H9 (cell line): ENCODE measurements at regions not wholly inside any gene's neighbourhood (a gene's known extent, or its start where the extent isn't known, plus 50 kb on each side); places are given as distances from the start of the nearest gene placed in this dataset.

Source experiments
- DNase-seq: peaks from one replicate; pipeline ENCODE4 v3.0.0-alpha.2; 2017
- H2AFZ ChIP-seq: one replicate; pipeline ENCODE4 v1.6.1; 2013; ENCODE audit warnings: mild to moderate bottlenecking, low read length, control low read depth, moderate library complexity
- H2AK5ac ChIP-seq: 2 replicates; pipeline ENCODE4 v1.6.1; 2013; ENCODE audit warnings: low read length, control low read depth, mixed read lengths; ENCODE audit not compliant: insufficient read length
- H2BK120ac ChIP-seq: one replicate; pipeline ENCODE4 v1.6.1; 2013; ENCODE audit warnings: low read depth, mild to moderate bottlenecking, low read length, control low read depth, inconsistent platforms; ENCODE audit not compliant: poor library complexity, severe bottlenecking
- H2BK12ac ChIP-seq: 2 replicates; pipeline ENCODE4 v1.6.1; 2013; ENCODE audit warnings: low read length, control low read depth, mixed read lengths, low read depth; ENCODE audit not compliant: insufficient read length
- H2BK15ac ChIP-seq: 2 replicates; pipeline ENCODE4 v1.6.1; 2013; ENCODE audit warnings: low read depth, low read length, control low read depth
- H2BK20ac ChIP-seq: one replicate; pipeline ENCODE4 v1.6.1; 2013; ENCODE audit warnings: low read depth, mild to moderate bottlenecking, low read length, control low read depth, inconsistent platforms; ENCODE audit not compliant: poor library complexity, severe bottlenecking
- H2BK5ac ChIP-seq: 2 replicates; pipeline ENCODE4 v1.6.1; 2013; ENCODE audit warnings: low read length, control low read depth, mixed read lengths; ENCODE audit not compliant: insufficient read length
- H3K14ac ChIP-seq: 2 replicates; pipeline ENCODE4 v1.6.1; 2013; ENCODE audit warnings: low read length, control low read depth; ENCODE audit not compliant: insufficient read depth
- H3K18ac ChIP-seq: 2 replicates; pipeline ENCODE4 v1.6.1; 2013; ENCODE audit warnings: low read depth, mild to moderate bottlenecking, mixed read lengths, low read length, control low read depth; ENCODE audit not compliant: insufficient read length
- H3K23ac ChIP-seq: 2 replicates; pipeline ENCODE4 v1.6.1; 2013; ENCODE audit warnings: low read length, control low read depth, mixed read lengths, low read depth; ENCODE audit not compliant: insufficient read length
- H3K23me2 ChIP-seq: 2 replicates; pipeline ENCODE4 v1.6.1; 2013; ENCODE audit warnings: low read depth, mild to moderate bottlenecking, mixed read lengths, low read length, control low read depth; ENCODE audit not compliant: insufficient read length, poor library complexity, severe bottlenecking
- H3K27ac ChIP-seq: 2 replicates; pipeline ENCODE4 v1.5.1; 2013; ENCODE audit warnings: low read length, control low read depth, mixed read lengths, low read depth; ENCODE audit not compliant: insufficient read length
- H3K27me3 ChIP-seq: 2 replicates; pipeline ENCODE4 v1.6.1; 2013; ENCODE audit warnings: low read length, control low read depth, inconsistent platforms; ENCODE audit not compliant: insufficient read depth
- H3K4ac ChIP-seq: 2 replicates; pipeline ENCODE4 v1.6.1; 2013; ENCODE audit warnings: low read depth, mild to moderate bottlenecking, control low read depth, inconsistent platforms, low read length, moderate library complexity
- H3K4me1 ChIP-seq: 2 replicates; pipeline ENCODE4 v1.6.1; 2013; ENCODE audit warnings: low read length, control low read depth, inconsistent platforms; ENCODE audit not compliant: insufficient read depth
- H3K4me2 ChIP-seq: 2 replicates; pipeline ENCODE4 v1.6.1; 2013; ENCODE audit warnings: low read length, control low read depth, mixed read lengths; ENCODE audit not compliant: insufficient read length, insufficient read depth
- H3K56ac ChIP-seq: 2 replicates; pipeline ENCODE4 v1.6.1; 2013; ENCODE audit warnings: low read depth, mild to moderate bottlenecking, mixed read lengths, low read length, control low read depth; ENCODE audit not compliant: insufficient read length
- H3K79me1 ChIP-seq: 2 replicates; pipeline ENCODE4 v1.6.1; 2013; ENCODE audit warnings: low read depth, mild to moderate bottlenecking, moderate library complexity, low read length, control low read depth, inconsistent platforms; ENCODE audit not compliant: insufficient read depth, poor library complexity, severe bottlenecking
- H3K79me2 ChIP-seq: 2 replicates; pipeline ENCODE4 v1.6.1; 2013; ENCODE audit warnings: low read length, control low read depth, inconsistent platforms; ENCODE audit not compliant: insufficient read depth
- H3K9ac ChIP-seq: 2 replicates; pipeline ENCODE4 v1.6.1; 2013; ENCODE audit warnings: low read length, control low read depth, mixed read lengths; ENCODE audit not compliant: insufficient read length; ENCODE audit errors: extremely low read depth
- H3K9me3 ChIP-seq: one replicate; pipeline ENCODE4 v1.6.1; 2013; ENCODE audit warnings: low read depth, low read length, inconsistent platforms; ENCODE audit not compliant: control insufficient read depth
- H3T11ph ChIP-seq: one replicate; pipeline ENCODE4 v1.6.1; 2013; ENCODE audit warnings: mild to moderate bottlenecking, low read length, control low read depth, inconsistent platforms
- H4K20me1 ChIP-seq: one replicate; pipeline ENCODE4 v1.6.1; 2013; ENCODE audit not compliant: control insufficient read depth, insufficient read length, insufficient read depth
- H4K5ac ChIP-seq: 2 replicates; pipeline ENCODE4 v1.6.1; 2013; ENCODE audit warnings: low read depth, mild to moderate bottlenecking, mixed read lengths, low read length, control low read depth; ENCODE audit not compliant: insufficient read length
- H4K8ac ChIP-seq: replicated peaks from 2 replicates; pipeline ENCODE4 v1.6.1; 2013; ENCODE audit warnings: low read length, control low read depth, mixed read lengths, low read depth; ENCODE audit not compliant: insufficient read length
- H4K91ac ChIP-seq: 2 replicates; pipeline ENCODE4 v1.6.1; 2013; ENCODE audit warnings: low read depth, mild to moderate bottlenecking, moderate library complexity, mixed read lengths, low read length, control low read depth; ENCODE audit not compliant: insufficient read length
- H3K27ac Mint-ChIP-seq, 3 experiments: 2 replicates in 2 of 3; 3 replicates in 1 of 3; pipeline ENCODE4 v1.8.0; 2020 to 2021; ENCODE audit warnings: mixed read lengths in 3 of 3, mild to moderate bottlenecking in 1 of 3, moderate library complexity in 1 of 3
- H3K27me3 Mint-ChIP-seq: 2 replicates; pipeline ENCODE4 v1.8.0; 2021; ENCODE audit warnings: low read depth, mild to moderate bottlenecking, moderate library complexity, mixed read lengths
- H3K36me3 Mint-ChIP-seq, 3 experiments: 2 replicates in 2 of 3; 3 replicates in 1 of 3; pipeline ENCODE4 v1.8.0; 2020 to 2021; ENCODE audit warnings: low read depth in 3 of 3, mixed read lengths in 3 of 3; ENCODE audit not compliant: insufficient read depth in 1 of 3
- H3K4me1 Mint-ChIP-seq, 2 experiments: 2 replicates each; pipeline ENCODE4 v1.8.0; 2020; ENCODE audit warnings: mixed read lengths in 2 of 2
- H3K4me3 Mint-ChIP-seq, 2 experiments: 2 replicates in 1 of 2; 3 replicates in 1 of 2; pipeline ENCODE4 v1.8.0; 2020 to 2021; ENCODE audit warnings: mild to moderate bottlenecking in 2 of 2, mixed read lengths in 2 of 2, moderate library complexity in 1 of 2
- H3K9me3 Mint-ChIP-seq, 2 experiments: 2 replicates in 1 of 2; 3 replicates in 1 of 2; pipeline ENCODE4 v1.8.0; 2020; ENCODE audit warnings: mild to moderate bottlenecking in 2 of 2, mixed read lengths in 2 of 2, moderate library complexity in 1 of 2
- WGBS: extraction: QIAGEN DNeasy Blood & Tissue Kit; methylation state at CpG from one replicate; pipeline ENCODE4 v1.1.7; 2013; ENCODE audit warnings: missing lambda C conversion rate, low lambda C conversion rate, mixed read lengths; ENCODE audit not compliant: insufficient read length; ENCODE audit errors: extremely low coverage; 5-methylcytosine and 5-hydroxymethylcytosine counted together
- TF ChIP-seq, protein P1 (sequence below): fragments of 200-600 bp; sonication (generic); conservative IDR thresholded peaks from 3 replicates; pipeline ENCODE4 v1.8.0; 2021; ENCODE audit warnings: antibody characterized with exemption, mild to moderate bottlenecking

DNA sequence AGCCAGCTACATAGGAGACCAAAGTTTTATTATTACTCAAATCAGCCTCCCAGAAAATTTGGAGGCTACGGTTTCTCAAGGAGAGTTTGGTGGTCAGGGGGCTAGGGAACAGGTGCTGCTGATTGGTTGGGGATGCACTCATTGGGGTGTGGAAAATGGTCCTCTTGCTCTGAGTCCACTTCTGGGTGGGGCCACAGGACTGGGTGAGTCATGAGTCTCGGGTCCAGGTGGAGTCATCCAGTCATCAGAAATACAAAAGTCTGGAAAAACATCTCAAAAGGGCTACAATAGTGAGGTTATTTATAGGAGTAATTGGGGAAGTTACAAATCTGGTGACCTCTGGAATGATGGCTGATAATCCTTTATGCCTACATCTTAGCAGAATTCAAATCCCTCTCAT is 54.3 kb upstream of the SLC22A16 start:
- Histone ChIP-seq H2BK12ac (no peak overlapping the region), H4K8ac (no peak overlapping the region), H3K9ac (no peak overlapping the region), H3K79me2 (no peaks in the 10 kb centered on the region), H3T11ph (no peak overlapping the region), H3K9me3 (no peaks in the 10 kb centered on the region), H3K79me1 (no peaks in the 10 kb centered on the region), H4K20me1 (no peaks in the 10 kb centered on the region), H2BK20ac (no peak overlapping the region), H3K27ac (no peak overlapping the region), H2BK15ac (no peak overlapping the region), H3K27me3 (no peaks in the 10 kb centered on the region), H2AK5ac (no peak overlapping the region), H3K56ac (no peak overlapping the region), H2AFZ (no peak overlapping the region), H3K23me2 (no peaks in the 10 kb centered on the region), H3K4ac (no peak overlapping the region), H3K23ac (no peak overlapping the region), H4K5ac (no peak overlapping the region), H2BK5ac (no peak overlapping the region), H2BK120ac (no peak overlapping the region), H3K14ac (no peak overlapping the region), H3K4me2 (no peak overlapping the region), H4K91ac (no peak overlapping the region), H3K4me1 (no peaks in the 10 kb centered on the region), H3K18ac (no peak overlapping the region)
- Mint-ChIP-seq H3K27me3 (no peaks in the 10 kb centered on the region), H3K27ac (no peak overlapping the region), H3K36me3 (peaks cover 0 to 12% (median 2%) of the 10 kb centered on the region in 3 experiments; a peak in 2 of 7 replicates), H3K4me3 (no peak overlapping the region), H3K9me3 (peaks cover 13 to 15% of the 10 kb centered on the region in 2 experiments), H3K4me1 (no peaks in the 10 kb centered on the region)
- WGBS: no CpG with 5 or more reads among the region's 2 CpGs
- TF ChIP-seq, protein P1, sequence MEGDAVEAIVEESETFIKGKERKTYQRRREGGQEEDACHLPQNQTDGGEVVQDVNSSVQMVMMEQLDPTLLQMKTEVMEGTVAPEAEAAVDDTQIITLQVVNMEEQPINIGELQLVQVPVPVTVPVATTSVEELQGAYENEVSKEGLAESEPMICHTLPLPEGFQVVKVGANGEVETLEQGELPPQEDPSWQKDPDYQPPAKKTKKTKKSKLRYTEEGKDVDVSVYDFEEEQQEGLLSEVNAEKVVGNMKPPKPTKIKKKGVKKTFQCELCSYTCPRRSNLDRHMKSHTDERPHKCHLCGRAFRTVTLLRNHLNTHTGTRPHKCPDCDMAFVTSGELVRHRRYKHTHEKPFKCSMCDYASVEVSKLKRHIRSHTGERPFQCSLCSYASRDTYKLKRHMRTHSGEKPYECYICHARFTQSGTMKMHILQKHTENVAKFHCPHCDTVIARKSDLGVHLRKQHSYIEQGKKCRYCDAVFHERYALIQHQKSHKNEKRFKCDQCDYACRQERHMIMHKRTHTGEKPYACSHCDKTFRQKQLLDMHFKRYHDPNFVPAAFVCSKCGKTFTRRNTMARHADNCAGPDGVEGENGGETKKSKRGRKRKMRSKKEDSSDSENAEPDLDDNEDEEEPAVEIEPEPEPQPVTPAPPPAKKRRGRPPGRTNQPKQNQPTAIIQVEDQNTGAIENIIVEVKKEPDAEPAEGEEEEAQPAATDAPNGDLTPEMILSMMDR: no peak
- DNase-seq: no peak
